SK-MEL-5 (cell line): ENCODE measurements at regions not wholly inside any gene's neighbourhood (a gene's known extent, or its start where the extent isn't known, plus 50 kb on each side); places are given as distances from the start of the nearest gene placed in this dataset.
"Not testable (repeated sequence)": the region's sequence is repeated elsewhere in the genome, so short reads cannot be mapped to it uniquely, and the experiment has no call there.

ENCODE experiments used
- DNase-seq: peaks from one replicate; pipeline ENCODE4 v3.0.0-alpha.2; 2016; ENCODE audit warnings: low read depth, low spot score
- in situ Hi-C: cut with HindIII; loops from 2 replicates; pipeline ENCODE4 v1.10.0; 2016; ENCODE audit warnings: low sequenced_read_pairs, high pct_unique_total_duplicates, low pct_unique_long_range_greater_than_20kb

DNA sequence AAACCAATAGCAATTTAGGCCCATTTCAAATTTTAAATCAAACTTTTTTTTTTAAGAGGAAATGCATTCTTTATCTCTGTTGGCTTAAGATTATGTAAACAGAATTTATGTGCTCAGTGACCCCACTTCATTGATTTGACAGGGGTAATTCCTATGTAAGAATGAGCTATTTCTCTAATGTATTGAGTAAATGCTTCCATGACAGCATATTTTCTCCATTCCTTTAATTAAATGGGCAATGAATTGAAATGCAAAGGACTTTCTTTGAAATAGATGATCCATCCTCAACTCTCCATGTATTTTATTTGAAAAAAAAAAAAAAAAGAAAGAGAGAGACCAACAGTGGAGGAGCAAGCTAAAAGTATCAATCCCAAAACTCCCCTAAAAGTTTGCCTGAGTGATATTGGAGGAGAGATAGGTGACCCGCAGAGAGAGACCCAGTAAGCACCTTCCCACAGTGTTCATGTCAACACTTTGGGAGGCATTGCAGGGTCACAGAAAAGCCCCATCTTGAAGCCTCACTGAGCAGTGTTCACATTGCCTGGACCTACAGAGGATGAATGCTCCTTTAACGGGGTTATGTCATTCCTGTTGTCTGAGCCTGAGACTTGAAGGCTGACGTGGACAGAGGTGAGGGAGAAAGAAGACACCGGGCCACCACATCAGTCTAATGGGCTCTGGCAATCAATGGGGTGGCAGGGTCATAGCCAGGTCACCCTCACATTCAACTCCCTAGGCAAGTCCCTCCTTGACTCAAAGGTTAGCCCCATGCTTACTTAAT is 176.0 kb downstream of the SHOX2 start:
- no peak for DNase-seq
- in situ Hi-C loops = no loop called here

DNA sequence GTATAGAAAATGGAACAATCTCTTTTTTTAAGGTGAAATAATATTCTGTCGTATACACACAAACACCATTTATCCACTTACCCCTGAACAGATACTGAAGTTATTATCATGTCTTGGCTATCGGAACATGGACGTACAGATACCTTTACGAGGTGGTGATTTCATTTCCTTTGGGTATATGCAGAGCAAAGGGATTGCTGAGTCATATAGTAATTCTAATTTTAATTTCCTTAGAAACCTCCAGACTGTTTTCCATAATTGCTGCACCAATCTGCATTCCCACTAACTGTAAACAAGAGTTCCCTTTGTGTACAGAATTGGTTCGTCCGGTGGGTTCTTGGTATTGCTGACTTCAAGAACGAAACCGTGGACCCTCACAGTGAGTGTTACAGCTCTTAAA is 179.4 kb downstream of the SHOX2 start:
- no peak for DNase-seq
- in situ Hi-C loops = no loop called here

GRCh38 chr3:157922614-157923013 is 183.6 kb downstream of the SHOX2 start:
- DNase-seq = no peak
- in situ Hi-C loops = no loop called here

DNA sequence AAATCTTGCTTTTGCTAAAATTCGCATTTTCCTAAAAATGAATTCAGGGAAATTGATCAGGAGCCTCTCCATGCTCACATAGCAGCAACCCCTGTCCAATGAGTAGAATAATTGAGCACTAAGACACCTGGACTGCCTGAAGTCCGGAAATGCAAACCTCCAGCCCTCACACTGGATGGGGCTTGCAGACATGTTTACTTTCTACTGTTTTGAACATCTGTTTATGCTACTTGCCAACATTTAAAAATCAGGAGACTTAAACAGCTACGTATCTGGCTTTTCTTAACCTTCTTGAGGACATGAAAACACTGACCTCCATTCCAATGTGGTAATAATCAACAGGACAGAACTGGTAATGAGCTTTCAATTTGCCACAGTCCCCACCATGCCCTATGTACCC is 184.4 kb downstream of the SHOX2 start:
- in situ Hi-C loops = no loop called here

GRCh38 chr3:157920822-157921700 is 185.2 kb downstream of the SHOX2 start:
- DNase-seq = no peak

More for the DNA sequence above, 184.4 kb downstream of the SHOX2 start:
- no peak for DNase-seq

GRCh38 chr3:157919319-157919887 is 186.8 kb downstream of the SHOX2 start:
- in situ Hi-C loops = no loop called here
- DNase-seq = no peak

More at GRCh38 chr3:157920822-157921700, 185.2 kb downstream of the SHOX2 start:
- in situ Hi-C loops = no loop called here

DNA sequence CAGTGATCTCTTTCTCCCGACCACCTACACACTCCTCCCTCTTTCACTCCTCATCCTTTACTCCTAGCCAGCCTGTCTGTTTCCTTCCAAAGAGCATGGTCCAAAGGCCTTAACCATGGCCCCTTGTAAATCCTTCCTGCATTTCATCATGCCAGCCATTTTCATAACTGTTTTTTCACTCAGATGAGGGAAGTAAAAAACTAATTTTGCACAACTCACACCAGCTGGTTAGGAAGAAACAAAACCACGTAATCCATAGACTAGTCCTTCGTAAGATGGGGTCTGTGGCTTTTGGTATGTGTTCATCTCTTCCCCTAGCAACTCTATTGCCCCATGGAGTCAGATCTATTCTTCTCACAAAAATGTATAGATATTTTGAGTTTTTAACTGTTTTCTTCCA is 187.8 kb downstream of the SHOX2 start:
- in situ Hi-C loops = no loop called here
- no peak for DNase-seq

GRCh38 chr3:157916672-157917071 is 189.5 kb downstream of the SHOX2 start:
- in situ Hi-C loops = no loop called here
- DNase-seq = no peak

DNA sequence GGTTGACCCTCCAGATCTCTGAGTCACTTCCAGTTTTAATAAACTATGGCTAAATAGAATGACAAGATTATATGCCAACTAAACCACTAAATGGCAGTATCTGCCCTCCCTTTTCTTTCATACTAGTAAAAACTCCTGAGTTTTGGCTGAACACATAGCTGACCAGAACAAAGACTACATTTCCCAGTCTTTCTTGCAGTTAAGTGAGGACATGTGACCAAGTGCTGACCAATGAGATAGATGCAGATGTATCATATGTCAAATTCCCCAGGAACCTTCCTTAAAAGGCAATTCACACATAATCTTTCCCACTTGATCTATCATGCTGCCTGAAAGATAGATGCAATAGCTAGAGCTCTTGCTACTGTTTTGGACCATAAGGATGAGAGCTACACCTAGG is 191.3 kb downstream of the SHOX2 start:
- in situ Hi-C loops = no loop called here
- peak; percentile 10 for DNase-seq

- in situ Hi-C loops = no loop called here
Observed at GRCh38 chr3:157913741-157914150, 192.5 kb downstream of the SHOX2 start.

GRCh38 chr3:157912514-157913451 is 193.4 kb downstream of the SHOX2 start:
- no peak for DNase-seq
- in situ Hi-C loops = no loop called here

More at GRCh38 chr3:157913741-157914150, 192.5 kb downstream of the SHOX2 start:
- no peak for DNase-seq

DNA sequence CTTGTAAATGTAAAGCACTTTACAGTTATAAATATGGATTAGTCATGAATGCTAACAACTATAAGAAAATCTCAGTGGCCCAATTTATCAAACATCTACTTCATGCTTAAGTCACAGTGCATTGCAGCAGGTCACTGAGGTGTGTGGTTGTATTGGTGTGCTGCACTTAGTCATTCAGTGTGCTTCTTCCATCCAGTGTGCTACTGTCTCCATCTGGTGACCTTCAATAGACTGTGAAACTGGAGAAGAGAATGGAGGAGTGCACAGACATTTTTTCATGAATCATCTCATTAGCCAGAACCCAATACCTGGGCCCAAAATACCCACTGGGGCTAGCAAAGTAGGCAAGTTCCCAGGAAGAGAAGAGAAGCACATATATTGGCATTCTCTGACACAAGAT is 199.6 kb downstream of the SHOX2 start:
- in situ Hi-C loops = no loop called here
- DNase-seq = no peak

DNA sequence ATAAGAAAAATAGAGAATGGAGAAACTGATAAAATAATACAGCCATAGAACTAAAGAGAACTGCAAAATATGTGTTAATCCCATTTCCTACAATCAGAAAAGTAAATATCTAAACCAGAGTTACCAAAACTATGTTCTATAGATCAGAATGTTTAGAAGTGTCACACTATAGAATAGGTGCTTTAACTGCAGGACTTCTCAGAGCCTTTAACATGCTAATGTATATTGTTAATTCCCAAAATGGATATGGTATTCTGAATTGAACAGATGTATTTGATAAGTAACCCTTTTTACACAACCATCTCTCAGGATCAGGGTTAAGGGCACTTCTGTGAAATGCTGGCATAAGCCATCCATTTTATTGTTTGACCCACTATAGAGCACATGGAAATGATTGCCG is 200.3 kb downstream of the SHOX2 start:
- in situ Hi-C loops = no loop called here

DNA sequence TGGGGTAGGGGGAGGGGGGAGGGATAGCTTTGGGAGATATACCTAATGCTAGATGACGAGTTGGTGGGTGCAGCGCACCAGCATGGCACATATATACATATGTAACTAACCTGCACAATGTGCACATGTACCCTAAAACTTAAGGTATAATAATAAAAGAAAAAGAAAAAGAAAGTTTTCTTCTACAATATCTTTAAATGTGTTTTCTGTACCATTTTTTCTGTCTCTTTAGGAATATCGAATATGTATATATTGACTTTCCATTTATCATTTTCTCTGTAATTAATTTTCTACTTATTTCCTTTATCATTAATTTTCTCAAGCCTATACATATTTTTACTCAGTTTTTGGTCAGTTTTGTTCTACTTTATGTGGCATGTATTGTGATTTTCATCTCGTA is 203.5 kb downstream of the SHOX2 start:
- in situ Hi-C loops, DNase-seq: not testable (repeated sequence)

More for the DNA sequence above, 200.3 kb downstream of the SHOX2 start:
- no peak for DNase-seq

DNA sequence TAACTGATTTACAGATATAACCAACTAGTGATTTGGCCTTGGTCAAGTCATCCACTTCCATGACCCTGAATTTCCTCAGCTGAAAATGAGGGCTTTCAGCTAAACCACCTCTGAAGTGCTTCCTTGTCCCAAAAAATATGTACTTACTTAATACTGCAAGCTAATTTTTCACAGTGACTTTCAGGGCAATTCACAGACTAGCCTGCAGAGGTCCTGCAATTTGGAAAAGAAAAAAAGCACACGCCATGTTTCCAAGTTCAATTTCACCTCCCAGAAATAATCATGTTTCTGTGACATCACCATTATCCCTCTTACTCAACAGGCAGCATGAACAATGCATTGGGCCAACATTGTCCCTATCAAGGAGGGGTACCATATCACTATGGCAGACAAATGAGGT is 218.2 kb downstream of the SHOX2 start:
- in situ Hi-C loops = no loop called here
- DNase-seq = peak; percentile 49

DNA sequence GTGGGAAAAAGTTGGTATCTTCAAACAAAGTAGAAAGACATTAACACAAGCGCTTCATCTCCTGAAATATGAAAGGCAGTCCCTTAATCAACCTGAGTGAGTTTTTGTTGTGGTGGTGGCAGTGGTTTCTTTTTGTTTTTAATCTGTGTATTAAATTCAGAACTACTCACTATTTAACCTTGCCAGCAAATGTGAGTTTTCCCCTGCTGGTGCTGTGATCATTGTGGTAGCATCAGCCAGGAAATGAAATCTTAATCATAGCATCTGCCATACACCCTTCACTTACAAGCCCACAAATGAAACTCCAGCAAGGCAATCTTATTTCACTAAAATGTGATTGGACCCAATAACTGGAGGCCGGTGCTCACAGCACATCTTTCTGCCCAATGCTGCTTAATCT is 229.7 kb downstream of the SHOX2 start:
- in situ Hi-C loops = no loop called here
- DNase-seq = no peak

GRCh38 chr3:157872902-157873301 is 233.3 kb downstream of the SHOX2 start:
- DNase-seq = no peak
- in situ Hi-C loops = no loop called here
